Hepatocyte (in vitro differentiated cells): ENCODE measurements at regions not wholly inside any gene's neighbourhood (a gene's known extent, or its start where the extent isn't known, plus 50 kb on each side); places are given as distances from the start of the nearest gene placed in this dataset.

ENCODE experiments used
- EZH2 ChIP-seq: fragments of 200-600 bp; sonication (generic); IDR thresholded peaks from 2 replicates; pipeline ENCODE4 v1.6.1; 2016; ENCODE audit warnings: antibody characterized with exemption, mild to moderate bottlenecking, borderline replicate concordance
- EZH2phosphoT487 ChIP-seq: fragments of 200-600 bp; sonication (generic); IDR thresholded peaks from one replicate; pipeline ENCODE4 v1.6.1; 2018; ENCODE audit warnings: antibody characterized with exemption, mild to moderate bottlenecking, low read depth, moderate library complexity; ENCODE audit not compliant: unreplicated experiment, severe bottlenecking
- TF ChIP-seq, protein P1 (sequence below): fragments of 200-600 bp; sonication (generic); IDR thresholded peaks from 2 replicates; pipeline ENCODE4 v1.5.1; 2016; ENCODE audit warnings: antibody characterized with exemption, mild to moderate bottlenecking; ENCODE audit not compliant: poor library complexity

GRCh38 chr12:25861226-25861625 lies 97.3 kb upstream of the RASSF8 start:
- TF ChIP-seq, protein P1, sequence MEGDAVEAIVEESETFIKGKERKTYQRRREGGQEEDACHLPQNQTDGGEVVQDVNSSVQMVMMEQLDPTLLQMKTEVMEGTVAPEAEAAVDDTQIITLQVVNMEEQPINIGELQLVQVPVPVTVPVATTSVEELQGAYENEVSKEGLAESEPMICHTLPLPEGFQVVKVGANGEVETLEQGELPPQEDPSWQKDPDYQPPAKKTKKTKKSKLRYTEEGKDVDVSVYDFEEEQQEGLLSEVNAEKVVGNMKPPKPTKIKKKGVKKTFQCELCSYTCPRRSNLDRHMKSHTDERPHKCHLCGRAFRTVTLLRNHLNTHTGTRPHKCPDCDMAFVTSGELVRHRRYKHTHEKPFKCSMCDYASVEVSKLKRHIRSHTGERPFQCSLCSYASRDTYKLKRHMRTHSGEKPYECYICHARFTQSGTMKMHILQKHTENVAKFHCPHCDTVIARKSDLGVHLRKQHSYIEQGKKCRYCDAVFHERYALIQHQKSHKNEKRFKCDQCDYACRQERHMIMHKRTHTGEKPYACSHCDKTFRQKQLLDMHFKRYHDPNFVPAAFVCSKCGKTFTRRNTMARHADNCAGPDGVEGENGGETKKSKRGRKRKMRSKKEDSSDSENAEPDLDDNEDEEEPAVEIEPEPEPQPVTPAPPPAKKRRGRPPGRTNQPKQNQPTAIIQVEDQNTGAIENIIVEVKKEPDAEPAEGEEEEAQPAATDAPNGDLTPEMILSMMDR, result no peak
- TF ChIP-seq EZH2 (no peak), EZH2phosphoT487 (no peak)
